ENCODE measurements at regions not wholly inside any gene's neighbourhood (a gene's known extent, or its start where the extent isn't known, plus 50 kb on each side); places are given as distances from the start of the nearest gene placed in this dataset.

DNA sequence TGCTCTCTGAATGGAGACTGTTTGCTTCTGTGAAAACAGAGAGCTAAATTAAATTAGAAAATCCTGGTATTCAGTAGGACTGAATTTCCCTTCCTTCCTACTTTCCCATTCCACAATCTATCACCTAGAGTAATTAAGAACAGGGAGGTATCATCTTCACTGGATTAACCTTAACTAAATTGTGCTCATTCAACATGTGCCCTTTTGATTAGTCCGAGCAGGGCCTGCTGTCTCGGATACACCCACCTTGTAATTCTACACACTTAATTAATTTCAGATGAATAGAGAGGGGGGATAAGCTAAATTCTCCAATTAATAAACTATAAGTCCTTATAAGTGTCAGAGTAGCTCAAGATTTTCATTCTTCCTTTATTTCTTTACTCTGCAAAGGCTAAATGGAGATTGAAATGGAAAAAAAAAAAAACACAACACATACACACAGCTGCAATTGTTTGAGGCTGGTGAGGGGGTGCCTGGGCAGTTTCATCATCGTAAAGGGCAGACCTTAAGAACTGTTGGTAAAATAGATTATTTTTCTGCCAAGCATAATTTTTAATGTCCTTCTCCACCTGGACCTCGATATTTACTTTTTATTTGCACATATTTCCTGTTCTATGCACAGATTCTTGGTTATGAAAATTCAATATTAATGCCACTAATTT, 157.1 kb upstream of the SIX2 start:
- TF ChIP-seq, protein P1, sequence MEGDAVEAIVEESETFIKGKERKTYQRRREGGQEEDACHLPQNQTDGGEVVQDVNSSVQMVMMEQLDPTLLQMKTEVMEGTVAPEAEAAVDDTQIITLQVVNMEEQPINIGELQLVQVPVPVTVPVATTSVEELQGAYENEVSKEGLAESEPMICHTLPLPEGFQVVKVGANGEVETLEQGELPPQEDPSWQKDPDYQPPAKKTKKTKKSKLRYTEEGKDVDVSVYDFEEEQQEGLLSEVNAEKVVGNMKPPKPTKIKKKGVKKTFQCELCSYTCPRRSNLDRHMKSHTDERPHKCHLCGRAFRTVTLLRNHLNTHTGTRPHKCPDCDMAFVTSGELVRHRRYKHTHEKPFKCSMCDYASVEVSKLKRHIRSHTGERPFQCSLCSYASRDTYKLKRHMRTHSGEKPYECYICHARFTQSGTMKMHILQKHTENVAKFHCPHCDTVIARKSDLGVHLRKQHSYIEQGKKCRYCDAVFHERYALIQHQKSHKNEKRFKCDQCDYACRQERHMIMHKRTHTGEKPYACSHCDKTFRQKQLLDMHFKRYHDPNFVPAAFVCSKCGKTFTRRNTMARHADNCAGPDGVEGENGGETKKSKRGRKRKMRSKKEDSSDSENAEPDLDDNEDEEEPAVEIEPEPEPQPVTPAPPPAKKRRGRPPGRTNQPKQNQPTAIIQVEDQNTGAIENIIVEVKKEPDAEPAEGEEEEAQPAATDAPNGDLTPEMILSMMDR (IDR thresholded peaks at IDR 0.05; ENCODE audit: low read depth, low read length): no peak
- TF ChIP-seq EZH2phosphoT487 (IDR thresholded peaks at IDR 0.05; ENCODE audit: low read depth): no peak
